ENCODE measurements at regions not wholly inside any gene's neighbourhood (a gene's known extent, or its start where the extent isn't known, plus 50 kb on each side); places are given as distances from the start of the nearest gene placed in this dataset.

GRCh38 chr6:98777762-98778161 is 56.6 kb upstream of the POU3F2 start:
- TF ChIP-seq SPI1 (IDR thresholded peaks at IDR 0.05; ENCODE audit: borderline replicate concordance, low read depth) (no peak), REST (IDR thresholded peaks at IDR 0.05; ENCODE audit: insufficient replicate concordance, low read depth) (no peak), GABPA (IDR thresholded peaks at IDR 0.05; ENCODE audit: low read depth) (no peak), CTCF (IDR thresholded peaks at IDR 0.05; ENCODE audit: insufficient read depth, low read length) (no peak), POLR2AphosphoS5 (IDR thresholded peaks at IDR 0.05; ENCODE audit: low read depth) (no peak)
- no peak overlapping the region for H3K4me3 ChIP-seq (replicated peaks; ENCODE audit: insufficient read depth, low read length)

GRCh38 chr6:98779618-98780017 is 54.8 kb upstream of the POU3F2 start:
- no peak overlapping the region for H3K4me3 ChIP-seq (replicated peaks; ENCODE audit: insufficient read depth, low read length)
- H3K27me3 ChIP-seq (ENCODE audit: insufficient read depth, poor library complexity, severe bottlenecking): peaks cover 13% of the 10 kb centered on the region
- TF ChIP-seq POLR2AphosphoS5 (IDR thresholded peaks at IDR 0.05; ENCODE audit: low read depth) (no peak), CTCF (IDR thresholded peaks at IDR 0.05; ENCODE audit: insufficient read depth, low read length) (no peak), SPI1 (IDR thresholded peaks at IDR 0.05; ENCODE audit: borderline replicate concordance, low read depth) (no peak), REST (IDR thresholded peaks at IDR 0.05; ENCODE audit: insufficient replicate concordance, low read depth) (no peak), GABPA (IDR thresholded peaks at IDR 0.05; ENCODE audit: low read depth) (no peak)
- H3K27ac ChIP-seq (replicated peaks): no peak overlapping the region
- DNase-seq (ENCODE audit: low read depth in 1 of 2, low spot score in 1 of 2): no peak

More at GRCh38 chr6:98777762-98778161, 56.6 kb upstream of the POU3F2 start:
- no peak for DNase-seq (ENCODE audit: low read depth in 1 of 2, low spot score in 1 of 2)
- H3K27ac ChIP-seq (replicated peaks): no peak overlapping the region
- H3K27me3 ChIP-seq (ENCODE audit: insufficient read depth, poor library complexity, severe bottlenecking): peaks cover 11% of the 10 kb centered on the region

GRCh38 chr6:98782772-98783171 is 51.6 kb upstream of the POU3F2 start:
- DNase-seq (ENCODE audit: low read depth in 1 of 2, low spot score in 1 of 2): no peak
- TF ChIP-seq SPI1 (IDR thresholded peaks at IDR 0.05; ENCODE audit: borderline replicate concordance, low read depth) (no peak), REST (IDR thresholded peaks at IDR 0.05; ENCODE audit: insufficient replicate concordance, low read depth) (no peak), GABPA (IDR thresholded peaks at IDR 0.05; ENCODE audit: low read depth) (no peak), CTCF (IDR thresholded peaks at IDR 0.05; ENCODE audit: insufficient read depth, low read length) (no peak), POLR2AphosphoS5 (IDR thresholded peaks at IDR 0.05; ENCODE audit: low read depth) (no peak)
- H3K4me3 ChIP-seq (replicated peaks; ENCODE audit: insufficient read depth, low read length): no peak overlapping the region
- H3K27me3 ChIP-seq (ENCODE audit: insufficient read depth, poor library complexity, severe bottlenecking): peaks cover 13% of the 10 kb centered on the region
- no peak overlapping the region for H3K27ac ChIP-seq (replicated peaks)

Data from HL-60 (cell line).